OCI-M1 (cell line): ENCODE measurements at regions not wholly inside any gene's neighbourhood (a gene's known extent, or its start where the extent isn't known, plus 50 kb on each side); places are given as distances from the start of the nearest gene placed in this dataset.
"Not testable (repeated sequence)": the region's sequence is repeated elsewhere in the genome, so short reads cannot be mapped to it uniquely, and the experiment has no call there.

Source experiments
- DNase-seq: peaks from one replicate; lab custom pipeline; 2025; lab: John Stamatoyannopoulos, UW

GRCh38 chr3:153614140-153614539 lies 452.1 kb downstream of the RAP2B start:
- DNase-seq: no peak

GRCh38 chr3:153614563-153614962 lies 452.5 kb downstream of the RAP2B start:
- no peak for DNase-seq

GRCh38 chr3:153615863-153616262 lies 453.8 kb downstream of the RAP2B start:
- no peak for DNase-seq

- no peak for DNase-seq
Measured at GRCh38 chr3:153617463-153617862, 455.4 kb downstream of the RAP2B start.

GRCh38 chr3:153618176-153618575 lies 456.1 kb downstream of the RAP2B start:
- DNase-seq: no peak

- no peak for DNase-seq
Measured at GRCh38 chr3:153619268-153619667, 457.2 kb downstream of the RAP2B start.

- no peak for DNase-seq
Measured at GRCh38 chr3:153621953-153622352, 459.9 kb downstream of the RAP2B start.

GRCh38 chr3:153623834-153624233 lies 461.8 kb downstream of the RAP2B start:
- DNase-seq: no peak

GRCh38 chr3:153624310-153625030 lies 462.4 kb downstream of the RAP2B start:
- DNase-seq: peak; percentile 31

- DNase-seq: no peak
Measured at GRCh38 chr3:153625506-153625905, 463.5 kb downstream of the RAP2B start.

- DNase-seq: no peak
Measured at GRCh38 chr3:153626158-153626557, 464.1 kb downstream of the RAP2B start.

- no peak for DNase-seq
Measured at GRCh38 chr3:153628591-153628990, 466.6 kb downstream of the RAP2B start.

GRCh38 chr3:153629148-153629547 lies 467.1 kb downstream of the RAP2B start:
- no peak for DNase-seq

GRCh38 chr3:153631102-153631501 lies 469.1 kb downstream of the RAP2B start:
- DNase-seq: no peak

- DNase-seq: no peak
Measured at GRCh38 chr3:153631664-153632063, 469.6 kb downstream of the RAP2B start.

GRCh38 chr3:153633407-153633806 lies 471.4 kb downstream of the RAP2B start:
- no peak for DNase-seq

- DNase-seq: no peak
Measured at GRCh38 chr3:153634683-153635082, 472.7 kb downstream of the RAP2B start.

- no peak for DNase-seq
Measured at GRCh38 chr3:153639631-153640030, 477.6 kb downstream of the RAP2B start.

- DNase-seq: no peak
Measured at GRCh38 chr3:153640689-153641665, 479.0 kb downstream of the RAP2B start.

- not testable (repeated sequence) for DNase-seq
Measured at GRCh38 chr3:153642576-153642975, 478.6 kb upstream of the ARHGEF26 start.

GRCh38 chr3:153643471-153643870 lies 477.7 kb upstream of the ARHGEF26 start:
- DNase-seq: not testable (repeated sequence)

- no peak for DNase-seq
Measured at GRCh38 chr3:153649286-153649839, 471.8 kb upstream of the ARHGEF26 start.

GRCh38 chr3:153652076-153652475 lies 469.1 kb upstream of the ARHGEF26 start:
- DNase-seq: no peak
